Heart left ventricle (tissue), 16 donors: ENCODE measurements at regions not wholly inside any gene's neighbourhood (a gene's known extent, or its start where the extent isn't known, plus 50 kb on each side); places are given as distances from the start of the nearest gene placed in this dataset.

Source experiments
- ATAC-seq, 4 donors: fragments of 200-7000 bp; cut with Tn5 transposase; one replicate each; pipeline ENCODE4 v1.9.1; 2020 to 2022; ENCODE audit warnings: moderate library complexity in 4 of 4, mild to moderate bottlenecking in 3 of 4, moderate number of reproducible peaks in 1 of 4
- DNase-seq, 5 donors: peaks; one replicate each; pipeline ENCODE4 v3.0.0-alpha.2; 2020
- H3K27ac ChIP-seq, 12 donors: fragments of 200-600 bp; sonication (generic) in 4 of 12; one replicate each; pipeline versions ENCODE4 v1.5.0 to v1.8.0; 2016 to 2022; ENCODE audit warnings: mild to moderate bottlenecking in 2 of 12
- H3K27me3 ChIP-seq, 9 donors: fragments of 200-600 bp; sonication (generic) in 2 of 9; one replicate each; pipeline versions ENCODE4 v1.5.1 to v1.8.0; 2016 to 2022; ENCODE audit warnings: mild to moderate bottlenecking in 3 of 9
- H3K36me3 ChIP-seq, 9 donors: fragments of 200-600 bp; sonication (generic) in 2 of 9; one replicate each; pipeline versions ENCODE4 v1.5.0 to v1.8.0; 2018 to 2022; ENCODE audit warnings: mild to moderate bottlenecking in 2 of 9
- H3K4me1 ChIP-seq, 12 donors: fragments of 200-600 bp; sonication (generic) in 4 of 12; one replicate each; pipeline versions ENCODE4 v1.5.0 to v1.8.0; 2016 to 2022; ENCODE audit warnings: mild to moderate bottlenecking in 3 of 12
- H3K4me3 ChIP-seq, 12 donors: fragments of 200-600 bp; sonication (generic) in 4 of 12; one replicate each; pipeline versions ENCODE4 v1.5.0 to v1.8.0; 2017 to 2022; ENCODE audit warnings: mild to moderate bottlenecking in 9 of 12, moderate library complexity in 4 of 12
- H3K9me3 ChIP-seq, 12 donors: fragments of 200-600 bp; sonication (generic) in 4 of 12; one replicate each; pipeline versions ENCODE4 v1.5.0 to v1.8.0; 2016 to 2022; ENCODE audit warnings: mild to moderate bottlenecking in 1 of 12
- POLR2A ChIP-seq, 2 donors: fragments of 450-650 bp; IDR thresholded peaks; one replicate each; pipeline ENCODE4 v1.6.1; 2017; ENCODE audit warnings: antibody characterized with exemption in 2 of 2, mild to moderate bottlenecking in 2 of 2, moderate library complexity in 2 of 2
- WGBS, 4 donors: extraction: QIAGEN DNeasy Blood & Tissue Kit in 2 of 4; methylation state at CpG; one replicate each; pipeline versions ENCODE4 v1.1.5 to v1.1.7; 2013 to 2018; 5-methylcytosine and 5-hydroxymethylcytosine counted together
- intact Hi-C, 10 donors: fragments of 100-400 bp; cut with DNase I; formaldehyde crosslinking; loops; one replicate each; pipeline versions ENCODE4 v1.11.1 to v1.14.2; 2022
- TF ChIP-seq, protein P1 (sequence below), 12 donors: fragments of 200-600 bp; sonication (generic) in 4 of 12; IDR thresholded peaks; one replicate each; pipeline versions ENCODE4 v1.5.0 to v1.8.0; 2018 to 2022; ENCODE audit warnings: antibody characterized with exemption in 12 of 12, mild to moderate bottlenecking in 5 of 12
- donor health status: ischemic (EF 13 %, LVEDD 7.1; RV severe dilation, severe dysfunction).
- donor health status: healthy with polysubstance abuse.
- donor health status: DM: no; HTN: yes; CAD: no.
- donor health status: DM: no; HTN: no; CAD: no.
- donor health status: ischemic (EF 25% LVEDD 6.9; RV normal size, moderate dysfunction).
- donor health status: ischemic (EF 25% LVEDD 5.7; RV mildly dilated, moderate dysfunction).
- donor health status: healthy.
- donor health status: DM: yes; HTN: yes; CAD: no.
- donor health status: ischemic (EF 35%, LVEDD 5.7; RV mildly dilated, moderate dysfunction).
- donor health status: nonischemic (EF 11% LVEDD 7.7; RV severe dilation, severe dysfunction).
- donor health status: DM: yes; HTN: yes; CAD: no.
- donor health status: PGD.
- donor health status: ischemic (EF 29% LVEDD 5.4; RV normal size, mild dysfunction).
- donor health status: nonischemic (EF 23%, LVEDD 6.1; RV moderate dilation, normal function).

DNA sequence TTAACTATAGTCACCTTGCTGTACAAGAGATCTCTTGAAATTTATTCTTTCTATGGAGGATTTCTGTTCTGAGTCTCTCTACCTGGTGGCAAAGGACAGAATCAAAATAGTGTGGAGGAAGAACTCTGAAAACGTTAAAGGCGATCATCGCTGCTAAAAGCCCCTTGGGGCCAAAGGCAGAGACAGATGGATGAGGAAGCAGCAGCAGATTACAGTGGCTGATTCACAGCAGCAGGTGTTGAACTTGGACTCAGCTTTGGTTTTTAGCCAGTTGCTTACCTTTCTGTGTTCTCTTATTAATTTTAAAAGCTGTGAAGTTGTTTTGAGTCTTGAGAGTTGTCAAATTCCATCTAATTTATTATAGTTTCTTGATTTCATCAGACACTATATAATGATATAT, 956.1 kb upstream of the GOT2 start:
- TF ChIP-seq POLR2A (IDR thresholded peaks at IDR 0.05): no peak
- TF ChIP-seq, protein P1, sequence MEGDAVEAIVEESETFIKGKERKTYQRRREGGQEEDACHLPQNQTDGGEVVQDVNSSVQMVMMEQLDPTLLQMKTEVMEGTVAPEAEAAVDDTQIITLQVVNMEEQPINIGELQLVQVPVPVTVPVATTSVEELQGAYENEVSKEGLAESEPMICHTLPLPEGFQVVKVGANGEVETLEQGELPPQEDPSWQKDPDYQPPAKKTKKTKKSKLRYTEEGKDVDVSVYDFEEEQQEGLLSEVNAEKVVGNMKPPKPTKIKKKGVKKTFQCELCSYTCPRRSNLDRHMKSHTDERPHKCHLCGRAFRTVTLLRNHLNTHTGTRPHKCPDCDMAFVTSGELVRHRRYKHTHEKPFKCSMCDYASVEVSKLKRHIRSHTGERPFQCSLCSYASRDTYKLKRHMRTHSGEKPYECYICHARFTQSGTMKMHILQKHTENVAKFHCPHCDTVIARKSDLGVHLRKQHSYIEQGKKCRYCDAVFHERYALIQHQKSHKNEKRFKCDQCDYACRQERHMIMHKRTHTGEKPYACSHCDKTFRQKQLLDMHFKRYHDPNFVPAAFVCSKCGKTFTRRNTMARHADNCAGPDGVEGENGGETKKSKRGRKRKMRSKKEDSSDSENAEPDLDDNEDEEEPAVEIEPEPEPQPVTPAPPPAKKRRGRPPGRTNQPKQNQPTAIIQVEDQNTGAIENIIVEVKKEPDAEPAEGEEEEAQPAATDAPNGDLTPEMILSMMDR (IDR thresholded peaks at IDR 0.05): no peak
- H3K4me1 ChIP-seq: no peaks in the 10 kb centered on the region
- DNase-seq (no peak), ATAC-seq (no peak)
- no peak overlapping the region for H3K27ac ChIP-seq
- no peak overlapping the region for H3K4me3 ChIP-seq
- WGBS, 4 donors: 52 to 77% (median 69%) methylated on average over 3 of the region's 3 CpGs
- intact Hi-C loops: loop anchor here in 1 of 10 donors (10.0 kb wide), 1 partner anchor 55 kb away; no protein-coding TSS in a partner anchor
- H3K27me3 ChIP-seq: no peaks in the 10 kb centered on the region
- H3K9me3 ChIP-seq: peaks cover 0 to 12% (median 0%) of the 10 kb centered on the region in 12 donors
- H3K36me3 ChIP-seq: no peaks in the 10 kb centered on the region

DNA sequence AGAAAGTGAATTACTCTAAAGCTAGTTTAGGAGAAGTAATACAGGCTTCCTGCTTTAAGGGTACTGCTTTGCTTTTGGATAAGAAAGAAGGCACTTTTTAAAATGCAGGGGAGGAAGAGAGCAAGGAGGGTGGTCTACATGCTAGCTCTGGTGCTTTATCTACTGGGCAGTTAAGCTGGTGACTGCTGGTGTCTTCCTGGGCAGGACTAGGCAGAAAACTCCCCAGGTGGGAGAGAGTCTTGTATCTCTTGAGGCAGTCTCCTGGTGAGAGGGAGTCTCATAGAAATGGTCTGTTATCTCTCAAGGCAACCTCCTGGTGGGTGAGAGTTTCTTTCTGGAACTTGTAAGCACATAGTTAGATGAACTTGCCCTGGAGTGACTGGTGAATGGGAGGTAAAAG, 953.9 kb upstream of the GOT2 start:
- Histone ChIP-seq H3K4me3 (no peak overlapping the region), H3K36me3 (no peaks in the 10 kb centered on the region), H3K27ac (no peak overlapping the region), H3K9me3 (peaks cover 0 to 22% (median 0%) of the 10 kb centered on the region in 12 donors), H3K27me3 (no peaks in the 10 kb centered on the region), H3K4me1 (no peaks in the 10 kb centered on the region)
- no peak for TF ChIP-seq POLR2A (IDR thresholded peaks at IDR 0.05)
- TF ChIP-seq, protein P1 (IDR thresholded peaks at IDR 0.05): no peak
- intact Hi-C loops: no loop called here
- DNase-seq (no peak), ATAC-seq (no peak)

DNA sequence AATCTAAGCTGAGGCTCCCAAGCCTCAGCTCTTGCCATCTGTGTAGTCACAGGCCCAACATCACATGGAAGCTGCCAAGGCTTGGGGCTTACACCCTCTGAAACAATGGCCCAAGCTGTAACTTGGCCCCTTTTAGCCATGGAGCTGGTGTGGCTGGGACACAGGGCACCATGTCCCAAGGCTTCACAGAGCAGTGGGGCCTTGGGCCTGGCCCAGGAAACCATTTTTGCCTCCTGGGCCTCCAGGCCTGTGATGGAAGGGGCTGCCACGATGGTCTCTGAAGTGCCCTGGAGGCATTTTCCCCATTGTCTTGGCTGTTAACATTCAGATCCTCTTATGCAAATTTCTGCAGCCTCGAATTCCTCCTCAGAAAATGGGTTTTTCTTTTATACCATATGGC, 952.3 kb upstream of the GOT2 start:
- Histone ChIP-seq H3K27ac (no peak overlapping the region), H3K36me3 (no peaks in the 10 kb centered on the region), H3K4me3 (no peak overlapping the region), H3K4me1 (no peaks in the 10 kb centered on the region), H3K27me3 (no peaks in the 10 kb centered on the region), H3K9me3 (peaks cover 0 to 22% (median 0%) of the 10 kb centered on the region in 12 donors)
- intact Hi-C loops: no loop called here
- ATAC-seq (no peak), DNase-seq (no peak)
- TF ChIP-seq, protein P1 (IDR thresholded peaks at IDR 0.05): no peak
- TF ChIP-seq POLR2A (IDR thresholded peaks at IDR 0.05): no peak
- whole genome bisulfite sequencing, 4 donors: 57 to 77% (median 66%) methylated on average over 2 of the region's 2 CpGs

DNA sequence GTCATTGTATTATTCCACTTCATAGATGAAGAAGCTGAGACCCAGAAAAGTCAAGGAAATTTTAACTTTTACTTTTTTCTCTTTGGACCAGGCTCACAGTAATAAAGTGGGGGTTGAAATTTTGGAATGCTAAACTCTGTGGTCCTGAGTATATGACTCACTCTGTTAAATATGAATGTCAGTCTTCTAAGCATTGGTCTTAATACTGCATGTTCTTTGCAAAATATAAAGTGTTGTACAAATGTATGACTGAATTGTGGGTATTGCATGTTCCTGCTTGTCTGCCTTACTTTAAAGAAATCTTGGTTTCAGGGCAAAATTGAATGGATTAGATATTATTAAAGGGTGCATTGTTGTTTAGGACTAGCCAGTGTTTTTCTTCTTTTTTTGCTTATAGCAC, 950.8 kb upstream of the GOT2 start:
- H3K9me3 ChIP-seq: peaks cover 0 to 22% (median 0%) of the 10 kb centered on the region in 12 donors

More for the DNA sequence above, 950.8 kb upstream of the GOT2 start:
- ATAC-seq (no peak), DNase-seq (no peak)
- Histone ChIP-seq H3K4me3 (no peak overlapping the region), H3K27me3 (no peaks in the 10 kb centered on the region), H3K4me1 (no peaks in the 10 kb centered on the region), H3K27ac (no peak overlapping the region), H3K36me3 (no peaks in the 10 kb centered on the region)
- intact Hi-C loops: no loop called here
- TF ChIP-seq POLR2A (IDR thresholded peaks at IDR 0.05): no peak
- TF ChIP-seq, protein P1 (IDR thresholded peaks at IDR 0.05): no peak
